PC-9 (cell line): ENCODE measurements at regions not wholly inside any gene's neighbourhood (a gene's known extent, or its start where the extent isn't known, plus 50 kb on each side); places are given as distances from the start of the nearest gene placed in this dataset.

Experiments used
- BruUV-seq: library from RNA; stranded (reverse); fragments of 400-500 nt; replicated peaks from 2 replicates; lab custom pipeline; 2021; lab: Mats Ljungman, UMichigan
- CTCF ChIA-PET: fragments of 300-600 bp; sonication (Branson Sonifier 250); formaldehyde crosslinking; loops from one replicate; lab custom pipeline; 2022; ENCODE audit warnings: antibody characterized with exemption; lab: Charles Lee
- POLR2A ChIA-PET: fragments of 300-600 bp; sonication (Branson Sonifier 250); formaldehyde crosslinking; loops from one replicate; lab custom pipeline; 2022; ENCODE audit warnings: antibody characterized with exemption; ENCODE audit not compliant: unreplicated experiment; lab: Charles Lee
- DNase-seq, 2 experiments: peaks; one replicate each; pipeline versions ENCODE4 v3.0.0 to v3.0.0-alpha.2; 2015 to 2022; ENCODE audit warnings: mixed read lengths in 1 of 2
- H2AFZ ChIP-seq: fragments of 200-600 bp; sonication (generic); 2 replicates; pipeline ENCODE4 v1.8.1; 2017; ENCODE audit warnings: antibody characterized with exemption
- H3F3A ChIP-seq: fragments of 200-600 bp; sonication (generic); 2 replicates; pipeline ENCODE4 v1.8.1; 2017; ENCODE audit warnings: antibody characterized with exemption, mild to moderate bottlenecking, low read depth; ENCODE audit not compliant: insufficient read depth
- H3K27ac ChIP-seq: fragments of 200-600 bp; sonication (generic); 2 replicates; pipeline ENCODE4 v1.6.1; 2016; ENCODE audit warnings: mixed run types
- H3K27me3 ChIP-seq: fragments of 200-600 bp; sonication (generic); 2 replicates; pipeline ENCODE4 v1.6.1; 2016; ENCODE audit warnings: low read depth, mixed run types; ENCODE audit not compliant: insufficient read depth
- H3K36me3 ChIP-seq: fragments of 200-600 bp; sonication (generic); 2 replicates; pipeline ENCODE4 v1.6.1; 2016; ENCODE audit warnings: low read depth, mixed run types
- H3K4me1 ChIP-seq: fragments of 200-600 bp; sonication (generic); replicated peaks from 2 replicates; pipeline ENCODE4 v1.6.1; 2016; ENCODE audit warnings: mixed run types; ENCODE audit not compliant: insufficient read depth
- H3K4me2 ChIP-seq: fragments of 200-600 bp; sonication (generic); 2 replicates; pipeline ENCODE4 v1.6.1; 2017; ENCODE audit warnings: mixed run types
- H3K4me3 ChIP-seq: fragments of 200-600 bp; sonication (generic); 2 replicates; pipeline ENCODE4 v1.6.1; 2016; ENCODE audit warnings: mixed run types
- H3K79me2 ChIP-seq: fragments of 200-600 bp; sonication (generic); 2 replicates; pipeline ENCODE4 v1.6.1; 2017; ENCODE audit warnings: low read depth, mixed run types
- H3K9me2 ChIP-seq: fragments of 200-600 bp; sonication (generic); 2 replicates; pipeline ENCODE4 v1.8.1; 2017; ENCODE audit warnings: mild to moderate bottlenecking; ENCODE audit not compliant: insufficient read depth
- H3K9me3 ChIP-seq: fragments of 200-600 bp; sonication (generic); 2 replicates; pipeline ENCODE4 v1.8.1; 2016; ENCODE audit warnings: low read depth; ENCODE audit not compliant: insufficient read depth
- H4K20me1 ChIP-seq: fragments of 200-600 bp; sonication (generic); 2 replicates; pipeline ENCODE4 v1.8.1; 2017; ENCODE audit not compliant: insufficient read depth
- EZH2 ChIP-seq: fragments of 200-600 bp; sonication (generic); IDR thresholded peaks from 2 replicates; pipeline ENCODE4 v1.8.0; 2017; ENCODE audit warnings: antibody characterized with exemption, low read depth
- intact Hi-C: fragments of 100-400 bp; cut with micrococcal nuclease; formaldehyde crosslinking; loops from one replicate; pipeline ENCODE4 v1.10.0; 2022; ENCODE audit not compliant: unreplicated experiment
- TF ChIP-seq, protein P1 (sequence below): fragments of 200-600 bp; sonication (generic); conservative IDR thresholded peaks from 2 replicates; pipeline ENCODE4 v1.6.1; 2017; ENCODE audit warnings: mixed run types, antibody characterized with exemption, mild to moderate bottlenecking, moderate library complexity

DNA sequence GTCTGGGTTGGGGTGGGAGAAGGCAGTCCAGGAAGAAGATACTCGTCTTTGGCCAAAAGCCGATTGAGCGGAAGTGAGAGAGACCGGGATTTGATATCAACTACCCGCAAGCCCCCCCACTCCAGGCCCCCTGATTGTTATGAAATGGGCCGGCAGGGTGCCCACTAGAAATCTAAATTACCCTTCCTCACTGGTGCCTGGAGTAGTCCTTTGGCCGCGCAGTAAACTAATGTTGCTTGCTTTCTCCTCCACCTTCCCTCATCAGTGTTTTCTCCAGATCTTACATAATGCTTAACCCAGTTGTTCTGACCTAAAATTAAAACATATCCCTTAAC lies 119.2 kb upstream of the BARHL2 start:
- Histone ChIP-seq H2AFZ (no peak overlapping the region), H3K27ac (no peak overlapping the region), H3K27me3 (no peaks in the 10 kb centered on the region), H3K79me2 (no peaks in the 10 kb centered on the region), H3K36me3 (no peaks in the 10 kb centered on the region), H3K4me2 (no peak overlapping the region), H4K20me1 (no peaks in the 10 kb centered on the region; the same call in 1 of the 2 replicates), H3F3A (no peaks in the 10 kb centered on the region), H3K9me3 (no peaks in the 10 kb centered on the region; the same call in 1 of the 2 replicates), H3K9me2 (no peaks in the 10 kb centered on the region), H3K4me1 (no peaks in the 10 kb centered on the region), H3K4me3 (no peak overlapping the region)
- no peak for DNase-seq
- BruUV-seq, result no TSS peak
- ChIA-PET CTCF (no interaction called here), POLR2A (no interaction called here)
- intact Hi-C loops, result no loop called here
- no peak for TF ChIP-seq EZH2
- TF ChIP-seq, protein P1, sequence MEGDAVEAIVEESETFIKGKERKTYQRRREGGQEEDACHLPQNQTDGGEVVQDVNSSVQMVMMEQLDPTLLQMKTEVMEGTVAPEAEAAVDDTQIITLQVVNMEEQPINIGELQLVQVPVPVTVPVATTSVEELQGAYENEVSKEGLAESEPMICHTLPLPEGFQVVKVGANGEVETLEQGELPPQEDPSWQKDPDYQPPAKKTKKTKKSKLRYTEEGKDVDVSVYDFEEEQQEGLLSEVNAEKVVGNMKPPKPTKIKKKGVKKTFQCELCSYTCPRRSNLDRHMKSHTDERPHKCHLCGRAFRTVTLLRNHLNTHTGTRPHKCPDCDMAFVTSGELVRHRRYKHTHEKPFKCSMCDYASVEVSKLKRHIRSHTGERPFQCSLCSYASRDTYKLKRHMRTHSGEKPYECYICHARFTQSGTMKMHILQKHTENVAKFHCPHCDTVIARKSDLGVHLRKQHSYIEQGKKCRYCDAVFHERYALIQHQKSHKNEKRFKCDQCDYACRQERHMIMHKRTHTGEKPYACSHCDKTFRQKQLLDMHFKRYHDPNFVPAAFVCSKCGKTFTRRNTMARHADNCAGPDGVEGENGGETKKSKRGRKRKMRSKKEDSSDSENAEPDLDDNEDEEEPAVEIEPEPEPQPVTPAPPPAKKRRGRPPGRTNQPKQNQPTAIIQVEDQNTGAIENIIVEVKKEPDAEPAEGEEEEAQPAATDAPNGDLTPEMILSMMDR, result no peak

- H3K4me2 ChIP-seq, result no peak overlapping the region
- no TSS peak for BruUV-seq
- no peaks in the 10 kb centered on the region; the same call in 1 of the 2 replicates for H3K9me3 ChIP-seq
- ChIA-PET CTCF (no interaction called here), POLR2A (no interaction called here)
- DNase-seq, result no peak
- no peaks in the 10 kb centered on the region; the same call in 1 of the 2 replicates for H4K20me1 ChIP-seq
- no peaks in the 10 kb centered on the region for H3K4me1 ChIP-seq
- H3K79me2 ChIP-seq, result no peaks in the 10 kb centered on the region
- no peaks in the 10 kb centered on the region for H3K9me2 ChIP-seq
- no peaks in the 10 kb centered on the region for H3F3A ChIP-seq
- intact Hi-C loops, result no loop called here
- H3K4me3 ChIP-seq, result no peak overlapping the region
- H3K27me3 ChIP-seq, result no peaks in the 10 kb centered on the region
- no peak overlapping the region for H3K27ac ChIP-seq
- H3K36me3 ChIP-seq, result no peaks in the 10 kb centered on the region
- no peak for TF ChIP-seq EZH2
- TF ChIP-seq, protein P1, result no peak
- no peak overlapping the region for H2AFZ ChIP-seq
Observed at GRCh38 chr1:90835661-90836344, 118.7 kb upstream of the BARHL2 start.

DNA sequence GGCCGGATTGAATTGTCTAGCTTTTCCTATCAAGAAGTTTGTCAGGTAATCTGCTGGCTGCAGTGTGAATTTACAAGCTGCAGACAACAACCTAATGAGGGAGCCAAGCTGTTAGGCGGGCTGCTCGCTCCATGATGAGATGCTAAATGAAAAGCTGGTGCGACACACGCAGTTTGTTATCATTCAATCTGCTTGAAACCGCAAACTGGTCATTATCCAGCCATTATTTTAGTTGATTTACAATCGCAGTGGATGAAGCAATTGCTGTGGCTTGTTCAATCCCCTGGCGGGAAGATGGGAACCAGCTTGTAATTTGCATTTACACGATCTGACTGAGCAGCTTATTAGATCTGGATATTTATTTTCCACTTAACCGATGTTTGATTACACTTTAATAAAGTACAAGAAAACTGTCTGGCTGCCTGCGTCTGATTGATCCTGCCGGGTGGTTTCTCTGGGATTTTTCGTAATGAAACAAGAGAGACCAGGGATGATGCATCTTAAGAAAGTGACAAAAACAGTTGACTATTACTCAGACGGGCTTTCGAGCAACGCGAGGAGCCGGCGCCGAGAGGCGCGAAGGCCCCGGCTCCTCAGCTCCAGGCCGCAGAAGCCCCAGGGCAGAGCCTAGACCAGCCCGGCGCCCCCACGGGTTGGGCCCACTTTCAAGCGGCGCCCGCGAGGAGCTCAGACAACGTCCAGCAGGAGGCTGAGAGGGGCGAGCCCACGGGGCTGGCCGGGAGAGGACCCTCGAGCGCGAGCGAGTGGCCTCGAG lies 118.0 kb upstream of the BARHL2 start:
- intact Hi-C loops, result no loop called here
- no peaks in the 10 kb centered on the region for H3K36me3 ChIP-seq
- H2AFZ ChIP-seq, result no peak overlapping the region
- BruUV-seq, result no TSS peak
- no peak overlapping the region for H3K4me3 ChIP-seq
- no peaks in the 10 kb centered on the region; the same call in 1 of the 2 replicates for H4K20me1 ChIP-seq
- no peaks in the 10 kb centered on the region for H3K9me2 ChIP-seq
- H3F3A ChIP-seq, result no peaks in the 10 kb centered on the region
- H3K79me2 ChIP-seq, result no peaks in the 10 kb centered on the region
- no peaks in the 10 kb centered on the region for H3K4me1 ChIP-seq
- no peaks in the 10 kb centered on the region; the same call in 1 of the 2 replicates for H3K9me3 ChIP-seq
- TF ChIP-seq, protein P1, result no peak
- no peak for TF ChIP-seq EZH2
- ChIA-PET POLR2A (no interaction called here), CTCF (no interaction called here)
- H3K27me3 ChIP-seq, result no peaks in the 10 kb centered on the region
- H3K27ac ChIP-seq, result no peak overlapping the region
- H3K4me2 ChIP-seq, result no peak overlapping the region
- DNase-seq, result no peak
